ENCODE measurements at regions not wholly inside any gene's neighbourhood (a gene's known extent, or its start where the extent isn't known, plus 50 kb on each side); places are given as distances from the start of the nearest gene placed in this dataset.
"Not testable (repeated sequence)": the region's sequence is repeated elsewhere in the genome, so short reads cannot be mapped to it uniquely, and the experiment has no call there.

DNA sequence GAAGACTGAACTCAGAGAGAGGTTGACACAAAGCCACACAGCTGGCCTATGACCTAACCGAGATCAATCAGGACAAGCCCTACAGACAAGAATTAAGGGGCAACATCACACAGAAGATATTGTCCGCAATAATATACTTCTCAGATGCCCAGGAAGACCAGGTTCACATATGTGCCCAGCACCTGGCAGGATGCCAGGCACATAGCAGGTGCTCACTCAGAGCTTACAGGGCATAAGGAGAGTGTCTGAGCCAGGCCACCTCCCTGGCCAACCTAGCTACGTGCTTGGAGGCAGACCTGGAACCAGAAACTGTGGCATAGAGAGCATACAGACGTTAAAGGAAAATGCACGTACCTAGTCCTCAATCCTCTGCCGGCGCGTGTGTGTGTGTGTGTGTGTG, 87.0 kb upstream of the LRFN2 start:
- H3K36me3 Mint-ChIP-seq = peaks cover 3% of the 10 kb centered on the region

DNA sequence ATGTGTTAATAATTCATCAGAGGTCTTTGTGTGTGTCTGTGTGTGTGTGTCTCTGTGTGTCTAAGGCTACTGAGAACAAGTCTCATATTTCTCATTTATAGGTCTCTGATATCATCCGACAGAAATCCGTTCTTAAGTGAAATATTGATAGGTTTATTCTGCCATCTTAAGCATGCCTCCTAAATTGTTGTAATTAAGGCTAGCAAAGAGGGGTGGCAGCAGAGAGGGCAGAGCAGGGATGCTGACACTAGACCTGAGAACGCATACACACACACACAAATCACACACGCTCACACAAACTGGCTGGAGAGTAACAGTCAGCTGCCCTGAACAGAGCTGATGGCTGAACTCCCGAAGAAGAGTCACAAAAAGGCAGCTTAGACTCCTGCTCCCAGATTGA, 84.9 kb upstream of the LRFN2 start:
- H3K27ac Mint-ChIP-seq = no peak overlapping the region
- no peaks in the 10 kb centered on the region for H3K4me1 Mint-ChIP-seq (ENCODE audit: low read depth)
- H3K4me3 Mint-ChIP-seq = no peak overlapping the region
- H3K9me3 Mint-ChIP-seq (ENCODE audit: low read depth) = no peaks in the 10 kb centered on the region
- peaks cover 1% of the 10 kb centered on the region for H3K27me3 Mint-ChIP-seq
- H3K36me3 Mint-ChIP-seq = no peaks in the 10 kb centered on the region

More for the DNA sequence above, 87.0 kb upstream of the LRFN2 start:
- Mint-ChIP-seq H3K27ac (no peak overlapping the region), H3K27me3 (peaks cover 1% of the 10 kb centered on the region), H3K9me3 (ENCODE audit: low read depth) (no peaks in the 10 kb centered on the region), H3K4me1 (ENCODE audit: low read depth) (no peaks in the 10 kb centered on the region), H3K4me3 (no peak overlapping the region)

DNA sequence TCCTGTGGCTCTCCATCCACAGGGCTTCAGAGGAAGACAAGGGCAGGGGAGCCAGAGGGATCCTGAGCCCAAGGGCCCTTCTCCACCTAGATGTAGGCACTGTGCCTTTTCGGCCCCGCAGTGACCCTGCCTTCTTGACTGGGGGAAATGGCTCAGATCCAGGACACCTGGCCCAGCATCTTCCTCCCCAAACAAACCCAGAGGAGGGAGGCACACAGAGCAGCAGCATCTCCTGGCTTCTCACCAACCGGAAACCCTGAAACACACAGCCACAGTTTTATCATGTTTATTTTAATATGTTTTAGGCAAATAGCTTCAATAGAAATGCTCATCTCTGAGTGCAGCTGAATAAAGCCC, 84.5 kb upstream of the LRFN2 start:
- H3K4me3 Mint-ChIP-seq = no peak overlapping the region
- peaks cover 1% of the 10 kb centered on the region for H3K27me3 Mint-ChIP-seq
- H3K9me3 Mint-ChIP-seq (ENCODE audit: low read depth) = peaks cover 2% of the 10 kb centered on the region

DNA sequence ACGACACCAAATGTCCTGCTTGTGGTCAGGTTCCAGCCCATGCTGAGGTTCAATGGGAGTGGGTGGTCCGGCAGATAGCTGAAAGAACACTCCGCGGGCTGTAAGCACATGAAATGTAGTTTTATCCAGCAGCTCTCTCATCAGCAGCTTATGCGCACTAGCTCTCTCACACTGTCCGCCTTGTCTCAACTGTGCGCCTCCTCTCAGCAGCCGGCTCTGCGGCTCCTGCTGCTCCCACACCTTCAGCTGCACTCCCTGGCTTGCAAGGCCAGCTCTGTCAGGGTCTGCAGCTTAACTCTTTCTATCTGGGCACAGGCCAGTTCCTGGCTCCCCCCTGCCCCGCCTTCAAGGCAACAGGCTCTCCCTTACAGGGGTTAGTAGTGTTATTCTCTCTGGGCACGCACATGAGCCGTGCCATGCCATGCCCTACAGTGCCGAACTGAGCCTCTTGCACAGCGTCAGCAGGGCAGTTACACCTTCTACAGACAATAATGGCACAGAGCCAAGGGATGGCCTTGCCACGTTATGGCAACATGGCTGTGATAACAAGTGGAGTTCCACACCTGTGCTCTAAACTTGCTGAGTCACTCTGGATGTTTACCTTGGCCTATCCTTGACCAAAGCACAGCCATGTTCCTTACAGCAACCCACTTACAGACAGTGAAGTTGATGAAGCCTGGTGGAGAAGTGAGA, 84.0 kb upstream of the LRFN2 start:
- Mint-ChIP-seq H3K4me3 (no peak overlapping the region), H3K27ac (no peak overlapping the region), H3K9me3 (ENCODE audit: low read depth) (peaks cover 7% of the 10 kb centered on the region), H3K27me3 (peaks cover 4% of the 10 kb centered on the region), H3K4me1 (ENCODE audit: low read depth) (no peaks in the 10 kb centered on the region), H3K36me3 (no peaks in the 10 kb centered on the region)

More for the DNA sequence above, 84.5 kb upstream of the LRFN2 start:
- Mint-ChIP-seq H3K4me1 (ENCODE audit: low read depth) (no peaks in the 10 kb centered on the region), H3K36me3 (no peaks in the 10 kb centered on the region), H3K27ac (no peak overlapping the region)

DNA sequence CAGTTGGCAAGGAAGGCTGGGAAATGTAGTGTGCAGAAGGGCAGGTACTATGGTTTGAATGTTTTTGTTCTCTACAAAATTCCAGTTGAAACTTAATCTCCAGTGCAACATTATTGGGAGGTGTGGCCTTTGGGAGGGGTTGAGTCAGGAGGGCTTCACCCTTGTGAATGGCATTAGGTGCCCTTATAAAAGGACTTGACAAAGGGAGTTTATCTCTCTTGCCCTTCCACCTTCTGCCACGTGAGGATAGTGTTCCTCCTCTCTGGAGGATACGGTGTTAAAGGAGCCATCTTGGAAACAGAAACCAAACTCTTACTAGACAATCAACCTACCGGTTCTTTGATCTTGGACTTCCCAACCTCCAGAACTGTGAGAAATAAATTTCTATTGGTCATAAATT, 82.2 kb upstream of the LRFN2 start:
- Mint-ChIP-seq H3K4me3 (no peak overlapping the region), H3K4me1 (ENCODE audit: low read depth) (no peaks in the 10 kb centered on the region), H3K27me3 (peaks cover 3% of the 10 kb centered on the region), H3K9me3 (ENCODE audit: low read depth) (peaks cover 20% of the 10 kb centered on the region), H3K36me3 (peaks cover 5% of the 10 kb centered on the region), H3K27ac (no peak overlapping the region)

DNA sequence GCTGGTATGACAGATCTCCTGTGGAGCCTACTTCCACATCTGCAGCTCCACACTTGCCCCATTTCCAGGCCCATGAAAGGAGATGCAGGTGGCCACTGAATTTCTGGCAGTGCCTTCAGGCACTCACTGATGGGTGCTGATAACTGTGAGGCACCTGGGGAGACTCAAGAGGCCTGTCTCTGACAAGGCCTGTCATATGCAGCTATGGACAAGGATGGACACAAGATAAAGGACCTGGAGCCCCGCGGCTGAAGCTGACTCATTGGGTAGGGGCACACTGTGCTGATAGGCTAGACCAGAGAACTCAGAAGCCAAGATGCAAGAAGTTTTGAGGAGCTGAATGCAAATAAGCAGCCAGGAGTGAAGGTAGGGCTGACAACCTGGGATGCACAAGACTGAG, 81.0 kb upstream of the LRFN2 start:
- no peak overlapping the region for H3K27ac Mint-ChIP-seq
- no peak overlapping the region for H3K4me3 Mint-ChIP-seq
- peaks cover 28% of the 10 kb centered on the region for H3K9me3 Mint-ChIP-seq (ENCODE audit: low read depth)
- H3K36me3 Mint-ChIP-seq = peaks cover 5% of the 10 kb centered on the region
- H3K27me3 Mint-ChIP-seq = peaks cover 4% of the 10 kb centered on the region
- no peaks in the 10 kb centered on the region for H3K4me1 Mint-ChIP-seq (ENCODE audit: low read depth)

DNA sequence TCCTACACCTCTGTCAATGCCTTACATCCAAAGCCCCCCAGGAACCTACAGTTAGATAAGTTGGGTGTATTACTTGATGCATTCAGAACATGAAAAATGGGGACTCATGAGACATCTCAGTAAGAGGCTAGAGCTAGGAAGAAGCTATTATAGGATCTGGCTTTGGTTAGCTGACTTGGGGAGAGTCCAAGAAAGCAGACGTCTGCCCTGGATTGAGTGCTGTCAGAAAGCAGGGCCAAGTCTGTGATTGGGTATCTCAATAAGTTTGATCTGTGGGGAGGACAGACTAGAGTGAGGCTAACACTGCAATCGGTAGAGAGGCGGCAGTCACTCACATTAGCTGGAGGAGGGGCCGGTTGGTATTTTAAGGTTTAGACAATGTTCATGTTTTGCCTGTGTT, 79.4 kb upstream of the LRFN2 start:
- peaks cover 28% of the 10 kb centered on the region for H3K9me3 Mint-ChIP-seq (ENCODE audit: low read depth)
- no peak overlapping the region for H3K27ac Mint-ChIP-seq
- peaks cover 5% of the 10 kb centered on the region for H3K36me3 Mint-ChIP-seq
- peaks cover 6% of the 10 kb centered on the region for H3K27me3 Mint-ChIP-seq
- H3K4me3 Mint-ChIP-seq = no peak overlapping the region
- H3K4me1 Mint-ChIP-seq (ENCODE audit: low read depth) = no peaks in the 10 kb centered on the region

DNA sequence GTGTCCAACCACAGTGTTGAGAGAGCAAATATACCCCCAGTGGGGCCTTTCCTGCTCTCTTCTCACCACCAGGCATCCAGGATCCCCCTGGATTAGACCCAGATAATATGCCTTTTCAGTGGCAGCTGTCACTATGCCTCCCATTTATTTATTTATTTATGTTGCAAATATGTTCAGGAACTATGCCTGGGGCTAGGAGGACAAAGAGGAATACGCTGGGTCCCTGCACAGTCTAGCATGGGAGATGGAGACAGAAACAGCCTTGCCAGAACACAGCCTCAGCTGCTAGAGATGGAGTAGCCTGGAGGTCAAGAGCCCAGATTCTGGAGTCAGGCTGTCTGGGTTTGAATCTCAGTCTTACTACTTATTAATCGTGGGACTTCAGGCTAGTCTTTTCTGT, 74.6 kb upstream of the LRFN2 start:
- H3K36me3 Mint-ChIP-seq = peaks cover 5% of the 10 kb centered on the region
- H3K4me1 Mint-ChIP-seq (ENCODE audit: low read depth) = no peaks in the 10 kb centered on the region
- H3K9me3 Mint-ChIP-seq (ENCODE audit: low read depth) = peaks cover 27% of the 10 kb centered on the region
- no peak overlapping the region for H3K4me3 Mint-ChIP-seq
- H3K27ac Mint-ChIP-seq = no peak overlapping the region
- H3K27me3 Mint-ChIP-seq = peaks cover 7% of the 10 kb centered on the region

DNA sequence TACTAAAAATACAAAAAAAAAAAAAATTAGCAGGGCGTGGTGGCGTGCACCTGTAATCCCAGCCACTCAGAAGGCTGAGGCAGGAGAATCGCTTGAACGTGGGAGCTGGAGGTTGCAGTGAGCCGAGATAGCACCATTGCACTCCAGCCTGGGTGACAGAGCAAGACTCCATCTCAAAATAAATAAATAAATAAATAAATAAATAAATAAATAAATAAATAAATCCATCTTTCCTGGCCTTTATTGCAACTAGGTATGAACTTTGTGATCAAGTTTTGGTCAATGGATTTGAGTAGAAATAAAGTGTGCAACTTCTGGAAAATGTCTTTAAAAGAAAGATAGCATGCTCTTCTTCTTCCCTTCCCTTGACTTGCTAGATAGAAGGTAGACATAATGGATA, 69.6 kb upstream of the LRFN2 start:
- not testable (repeated sequence) for H3K27me3 Mint-ChIP-seq

DNA sequence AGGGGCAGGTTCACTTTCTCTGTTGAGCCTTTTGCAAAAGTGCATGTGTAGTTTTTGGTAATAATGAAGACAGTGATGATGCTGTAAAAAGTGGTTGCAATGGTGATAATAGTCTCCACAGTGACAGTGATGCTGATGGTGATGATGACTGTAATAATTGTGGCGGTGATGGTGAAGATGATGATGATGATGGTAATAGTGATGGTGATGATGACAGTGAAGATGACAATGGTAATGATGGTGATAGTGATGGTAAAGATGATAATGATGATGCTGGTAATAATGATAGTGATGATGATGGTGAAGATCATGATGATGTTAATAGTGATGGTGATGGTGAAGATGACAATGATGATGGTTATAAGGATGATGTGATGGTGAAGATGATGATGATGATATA, 67.7 kb upstream of the LRFN2 start:
- Mint-ChIP-seq H3K27ac (no peak overlapping the region), H3K9me3 (ENCODE audit: low read depth) (no peaks in the 10 kb centered on the region), H3K27me3 (peaks cover 3% of the 10 kb centered on the region), H3K36me3 (no peaks in the 10 kb centered on the region), H3K4me1 (ENCODE audit: low read depth) (no peaks in the 10 kb centered on the region), H3K4me3 (no peak overlapping the region)

More for the DNA sequence above, 69.6 kb upstream of the LRFN2 start:
- H3K4me3 Mint-ChIP-seq; H3K4me1 Mint-ChIP-seq (ENCODE audit: low read depth); H3K27ac Mint-ChIP-seq; H3K9me3 Mint-ChIP-seq (ENCODE audit: low read depth); H3K36me3 Mint-ChIP-seq: not testable (repeated sequence)

DNA sequence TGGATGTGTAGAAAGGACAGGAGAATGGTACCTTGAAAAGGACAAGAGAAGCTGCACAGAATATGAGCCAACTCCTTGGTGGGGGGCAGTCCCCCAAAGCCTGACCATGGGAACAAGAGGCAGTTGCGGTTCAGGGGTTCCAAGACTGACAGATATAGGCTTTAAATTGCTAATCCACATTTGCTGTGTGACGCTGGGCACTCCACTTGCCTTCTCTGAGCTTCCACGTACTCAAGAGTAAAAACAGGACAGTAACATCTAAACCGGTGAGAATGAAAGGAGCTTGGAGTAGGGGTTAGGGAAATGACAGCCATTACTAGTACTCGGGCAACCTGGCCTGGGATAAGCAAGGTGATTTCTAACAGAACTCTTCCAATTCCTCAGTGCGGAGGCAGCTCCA, 57.9 kb upstream of the LRFN2 start:
- Mint-ChIP-seq H3K36me3 (no peaks in the 10 kb centered on the region), H3K27me3 (peaks cover 8% of the 10 kb centered on the region), H3K4me3 (no peak overlapping the region), H3K9me3 (ENCODE audit: low read depth) (no peaks in the 10 kb centered on the region), H3K27ac (no peak overlapping the region), H3K4me1 (ENCODE audit: low read depth) (peaks cover 15% of the 10 kb centered on the region)

DNA sequence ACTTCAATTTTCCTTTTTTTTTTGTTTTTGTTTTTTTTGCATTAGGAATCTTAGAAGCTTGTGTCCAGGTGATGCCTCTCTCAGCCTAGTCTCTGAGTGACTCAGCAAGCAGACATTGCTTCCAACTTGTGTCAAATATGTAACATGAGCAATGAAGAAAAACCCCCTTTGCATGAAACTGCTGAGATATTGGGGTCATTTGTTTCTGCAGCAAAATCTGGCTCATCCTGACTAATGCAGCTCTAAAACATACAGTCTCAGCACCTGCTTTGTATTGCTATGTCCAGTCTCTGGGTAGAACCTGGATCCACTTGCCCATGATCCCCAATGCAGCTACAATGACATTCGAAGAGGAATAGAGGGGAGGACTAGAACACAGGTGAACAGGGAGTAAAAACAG, 55.7 kb upstream of the LRFN2 start:
- no peaks in the 10 kb centered on the region for H3K9me3 Mint-ChIP-seq (ENCODE audit: low read depth)
- no peaks in the 10 kb centered on the region for H3K36me3 Mint-ChIP-seq
- H3K4me1 Mint-ChIP-seq (ENCODE audit: low read depth) = peaks cover 20% of the 10 kb centered on the region
- H3K27ac Mint-ChIP-seq = no peak overlapping the region
- H3K4me3 Mint-ChIP-seq = no peak overlapping the region
- no peaks in the 10 kb centered on the region for H3K27me3 Mint-ChIP-seq

DNA sequence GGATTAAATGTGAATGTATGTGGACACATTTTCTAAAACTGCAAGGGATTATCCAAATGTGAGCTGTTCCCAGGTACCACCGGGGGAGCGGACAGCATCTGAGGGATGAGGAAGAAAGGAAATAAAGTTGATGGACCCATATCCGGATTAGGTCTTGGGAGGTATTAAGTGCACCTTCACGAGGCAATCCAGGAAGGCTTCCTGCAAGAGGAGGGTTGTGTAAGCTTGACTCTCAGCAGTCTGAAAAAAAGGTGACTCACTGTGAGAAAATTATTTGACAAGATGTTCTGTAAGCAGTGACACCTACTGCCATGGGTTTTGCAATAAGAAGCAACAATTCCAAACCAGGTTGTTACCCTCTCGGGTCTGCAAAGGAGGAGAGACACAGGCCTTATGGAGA, 55.0 kb upstream of the LRFN2 start:
- no peaks in the 10 kb centered on the region for H3K36me3 Mint-ChIP-seq
- no peak overlapping the region for H3K4me3 Mint-ChIP-seq
- peaks cover 20% of the 10 kb centered on the region for H3K4me1 Mint-ChIP-seq (ENCODE audit: low read depth)
- no peaks in the 10 kb centered on the region for H3K27me3 Mint-ChIP-seq
- H3K9me3 Mint-ChIP-seq (ENCODE audit: low read depth) = no peaks in the 10 kb centered on the region
- H3K27ac Mint-ChIP-seq = no peak overlapping the region

DNA sequence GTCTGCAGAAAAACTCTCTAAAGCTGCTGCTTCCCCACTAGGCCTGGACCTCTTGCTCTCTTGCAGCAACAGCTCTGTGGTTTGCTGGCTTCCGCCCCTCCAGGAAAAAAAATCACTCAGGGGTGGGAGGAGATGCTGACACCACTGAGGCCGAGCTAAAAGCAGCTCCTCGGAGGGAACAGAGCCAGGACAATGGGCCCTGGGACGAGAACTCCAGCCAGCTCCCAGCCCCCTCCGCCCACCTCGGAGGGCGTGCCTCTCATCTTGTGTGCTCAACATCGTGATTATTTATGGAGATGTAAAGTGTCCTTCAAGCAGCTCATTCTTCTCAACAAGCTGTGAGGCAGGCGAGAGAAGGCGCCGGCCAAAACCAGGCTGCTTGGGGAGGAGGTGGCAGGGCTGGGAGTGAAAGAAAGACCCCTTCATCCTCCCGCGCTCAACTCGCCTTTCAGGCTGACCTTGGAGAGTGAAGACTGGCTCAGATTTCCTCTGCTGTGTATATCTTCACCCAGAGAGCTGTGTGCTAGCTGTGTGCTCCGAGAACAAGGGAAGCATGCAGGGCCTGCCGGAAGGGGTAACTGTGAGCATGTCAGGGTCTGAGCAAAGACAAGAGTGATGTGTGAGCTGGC, 53.5 kb upstream of the LRFN2 start:
- Mint-ChIP-seq H3K27ac (peak overlapping the region; percentile 13), H3K4me3 (peak overlapping the region; percentile 41), H3K9me3 (ENCODE audit: low read depth) (no peaks in the 10 kb centered on the region), H3K27me3 (no peaks in the 10 kb centered on the region), H3K36me3 (no peaks in the 10 kb centered on the region), H3K4me1 (ENCODE audit: low read depth) (peaks cover 20% of the 10 kb centered on the region)

All from activated naive CD8-positive, alpha-beta T cell (primary cell).